NT2/D1 (cell line): ENCODE measurements at regions not wholly inside any gene's neighbourhood (a gene's known extent, or its start where the extent isn't known, plus 50 kb on each side); places are given as distances from the start of the nearest gene placed in this dataset.

Source experiments
- SUZ12 ChIP-seq: IDR thresholded peaks from 2 replicates; pipeline ENCODE4 v1.6.1; 2011; ENCODE audit not compliant: insufficient read length, insufficient read depth; ENCODE audit errors: extremely low read depth
- YY1 ChIP-seq: IDR thresholded peaks from 2 replicates; pipeline ENCODE4 v1.6.1; 2011; ENCODE audit not compliant: insufficient read length, insufficient read depth

DNA sequence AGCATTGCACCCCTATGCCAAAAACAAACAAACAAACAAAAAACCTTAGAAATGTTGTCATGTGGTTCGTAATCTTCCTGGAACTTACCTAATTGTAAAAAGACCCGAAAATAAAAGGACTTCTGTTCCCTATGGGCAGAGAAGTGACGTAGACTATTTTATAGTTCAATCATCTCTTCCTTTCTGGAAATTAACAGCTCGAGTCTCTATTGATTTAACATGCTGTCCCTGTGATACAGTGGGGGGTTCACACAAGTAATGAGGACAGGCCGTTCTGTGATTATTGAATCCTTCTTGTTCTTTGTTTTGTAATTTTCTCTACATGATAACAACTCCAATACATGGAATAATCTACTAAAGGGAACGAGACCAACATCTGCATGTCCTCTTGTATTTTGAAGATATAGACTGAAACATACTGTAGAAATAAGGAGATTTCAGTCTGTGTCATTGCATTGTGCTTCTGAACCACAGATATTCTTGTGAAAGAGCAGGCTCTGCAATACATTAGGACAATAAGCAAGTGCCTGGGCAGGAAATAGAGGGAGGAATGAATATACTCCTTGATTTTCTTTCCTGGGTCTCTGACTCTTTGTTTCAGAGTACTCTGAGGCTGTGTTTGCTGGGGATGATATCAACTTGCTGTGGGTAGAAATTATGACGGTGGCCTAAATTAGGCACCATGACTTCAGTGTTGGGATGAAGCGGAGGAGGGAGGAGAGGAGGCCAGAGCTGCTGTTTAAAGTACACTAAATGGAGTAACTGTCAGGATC lies 65.7 kb upstream of the PPM1B start:
- no peak for TF ChIP-seq YY1
- no peak for TF ChIP-seq SUZ12
